ENCODE measurements at regions not wholly inside any gene's neighbourhood (a gene's known extent, or its start where the extent isn't known, plus 50 kb on each side); places are given as distances from the start of the nearest gene placed in this dataset.

- TF ChIP-seq, protein P1, sequence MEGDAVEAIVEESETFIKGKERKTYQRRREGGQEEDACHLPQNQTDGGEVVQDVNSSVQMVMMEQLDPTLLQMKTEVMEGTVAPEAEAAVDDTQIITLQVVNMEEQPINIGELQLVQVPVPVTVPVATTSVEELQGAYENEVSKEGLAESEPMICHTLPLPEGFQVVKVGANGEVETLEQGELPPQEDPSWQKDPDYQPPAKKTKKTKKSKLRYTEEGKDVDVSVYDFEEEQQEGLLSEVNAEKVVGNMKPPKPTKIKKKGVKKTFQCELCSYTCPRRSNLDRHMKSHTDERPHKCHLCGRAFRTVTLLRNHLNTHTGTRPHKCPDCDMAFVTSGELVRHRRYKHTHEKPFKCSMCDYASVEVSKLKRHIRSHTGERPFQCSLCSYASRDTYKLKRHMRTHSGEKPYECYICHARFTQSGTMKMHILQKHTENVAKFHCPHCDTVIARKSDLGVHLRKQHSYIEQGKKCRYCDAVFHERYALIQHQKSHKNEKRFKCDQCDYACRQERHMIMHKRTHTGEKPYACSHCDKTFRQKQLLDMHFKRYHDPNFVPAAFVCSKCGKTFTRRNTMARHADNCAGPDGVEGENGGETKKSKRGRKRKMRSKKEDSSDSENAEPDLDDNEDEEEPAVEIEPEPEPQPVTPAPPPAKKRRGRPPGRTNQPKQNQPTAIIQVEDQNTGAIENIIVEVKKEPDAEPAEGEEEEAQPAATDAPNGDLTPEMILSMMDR (IDR thresholded peaks at IDR 0.05), result no peak
- no peak for TF ChIP-seq POLR2A (IDR thresholded peaks at IDR 0.05)
These were observed 260.6 kb upstream of the DIAPH2 start for GRCh38 chrX:96424007-96424406.
